ENCODE measurements at regions not wholly inside any gene's neighbourhood (a gene's known extent, or its start where the extent isn't known, plus 50 kb on each side); places are given as distances from the start of the nearest gene placed in this dataset.

GRCh38 chr5:60177596-60177995, 284.1 kb upstream of the PDE4D start:
- TF ChIP-seq CTCF (conservative IDR thresholded peaks at IDR 0.05; ENCODE audit: low read length) (no peak), EZH2phosphoT487 (IDR thresholded peaks at IDR 0.05; ENCODE audit: borderline replicate concordance) (no peak)

All from Loucy (cell line).